ENCODE measurements at regions not wholly inside any gene's neighbourhood (a gene's known extent, or its start where the extent isn't known, plus 50 kb on each side); places are given as distances from the start of the nearest gene placed in this dataset.

DNA sequence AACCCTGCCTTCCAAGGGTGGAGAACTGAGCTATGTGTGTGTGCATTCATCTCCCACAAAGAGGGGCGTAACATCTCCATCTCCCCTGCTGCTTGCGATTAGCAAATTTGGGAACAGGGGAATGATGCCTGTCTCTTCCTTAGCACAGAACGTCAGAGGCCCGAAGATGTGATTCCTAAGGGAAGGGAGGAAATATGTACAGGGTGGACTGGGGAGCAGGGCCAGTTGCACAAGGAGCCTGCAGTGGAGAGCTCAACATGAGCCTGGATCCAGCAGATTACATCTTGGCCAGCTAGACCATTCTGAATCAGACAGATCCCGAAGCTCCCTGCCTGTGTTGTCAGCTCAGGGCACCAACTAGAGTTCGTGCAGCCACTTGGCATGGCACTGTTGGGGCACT, 118.1 kb downstream of the NGF start:
- H2AFZ ChIP-seq (ENCODE audit: control insufficient read depth, low read depth, low read length): no peak overlapping the region
- no peaks in the 10 kb centered on the region for H4K20me1 ChIP-seq (ENCODE audit: control insufficient read depth, insufficient read depth)
- BruUV-seq (replicated peaks): no TSS peak
- WGBS (ENCODE audit: insufficient coverage, insufficient replicate concordance, low lambda C conversion rate, missing lambda C conversion rate): 43% methylated on average over 6 of the region's 6 CpGs
- RAD21 ChIA-PET (ENCODE audit: unreplicated experiment): interaction anchor here (0.6 kb wide), 1 partner anchor 674 kb away, joined by 4 read pairs; no protein-coding TSS in a partner anchor
- H3K4me2 ChIP-seq (ENCODE audit: control insufficient read depth, insufficient read depth): no peak overlapping the region
- no peaks in the 10 kb centered on the region for H3K79me2 ChIP-seq (ENCODE audit: control insufficient read depth, insufficient read depth, low read length)
- POLR2A ChIA-PET: interaction anchor here (0.8 kb wide), 1 partner anchor 8 kb away, joined by 3 read pairs; no protein-coding TSS in a partner anchor
- SMC1A ChIA-PET (ENCODE audit: uncharacterized antibody, unreplicated experiment): no interaction called here
- FAIRE-seq (no peak), ATAC-seq (no peak), DNase-seq (ENCODE audit: low read depth, low spot score) (no peak)
- intact Hi-C loops (cut with micrococcal nuclease; ENCODE audit: unreplicated experiment) (no loop called here), in situ Hi-C loops (cut with MboI) (no loop called here)
- no peaks in the 10 kb centered on the region for H3K36me3 ChIP-seq (ENCODE audit: control insufficient read depth in 2 of 2, insufficient read depth in 2 of 2, low read length in 1 of 2)
- no peaks in the 10 kb centered on the region for H3K4me1 ChIP-seq (ENCODE audit: control insufficient read depth, insufficient read depth, low read length)
- no peak overlapping the region for H3K4me3 ChIP-seq
- H3K9me3 ChIP-seq (replicated peaks; ENCODE audit: control insufficient read depth, insufficient read depth, low read length): no peaks in the 10 kb centered on the region
- no peaks in the 10 kb centered on the region; a peak in 1 of 4 replicates for H3K27me3 ChIP-seq (replicated peaks in 1 of 2; ENCODE audit: control insufficient read depth in 2 of 2, insufficient read depth in 2 of 2, low read length in 1 of 2)
- CTCF ChIA-PET: no interaction called here
- no peak for TF ChIP-seq RB1 (IDR thresholded peaks at IDR 0.05; ENCODE audit: borderline replicate concordance)
- TF ChIP-seq ZSCAN29 (IDR thresholded peaks at IDR 0.05): no peak
- TF ChIP-seq PAX8 (IDR thresholded peaks at IDR 0.05): no peak
- TF ChIP-seq, protein P1, sequence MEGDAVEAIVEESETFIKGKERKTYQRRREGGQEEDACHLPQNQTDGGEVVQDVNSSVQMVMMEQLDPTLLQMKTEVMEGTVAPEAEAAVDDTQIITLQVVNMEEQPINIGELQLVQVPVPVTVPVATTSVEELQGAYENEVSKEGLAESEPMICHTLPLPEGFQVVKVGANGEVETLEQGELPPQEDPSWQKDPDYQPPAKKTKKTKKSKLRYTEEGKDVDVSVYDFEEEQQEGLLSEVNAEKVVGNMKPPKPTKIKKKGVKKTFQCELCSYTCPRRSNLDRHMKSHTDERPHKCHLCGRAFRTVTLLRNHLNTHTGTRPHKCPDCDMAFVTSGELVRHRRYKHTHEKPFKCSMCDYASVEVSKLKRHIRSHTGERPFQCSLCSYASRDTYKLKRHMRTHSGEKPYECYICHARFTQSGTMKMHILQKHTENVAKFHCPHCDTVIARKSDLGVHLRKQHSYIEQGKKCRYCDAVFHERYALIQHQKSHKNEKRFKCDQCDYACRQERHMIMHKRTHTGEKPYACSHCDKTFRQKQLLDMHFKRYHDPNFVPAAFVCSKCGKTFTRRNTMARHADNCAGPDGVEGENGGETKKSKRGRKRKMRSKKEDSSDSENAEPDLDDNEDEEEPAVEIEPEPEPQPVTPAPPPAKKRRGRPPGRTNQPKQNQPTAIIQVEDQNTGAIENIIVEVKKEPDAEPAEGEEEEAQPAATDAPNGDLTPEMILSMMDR (IDR thresholded peaks at IDR 0.05 in 2 of 3, conservative IDR thresholded peaks at IDR 0.05 in 1 of 3; ENCODE audit: control insufficient read depth in 2 of 3, extremely low read depth in 1 of 3, insufficient read depth in 1 of 3, low read depth in 3 of 3, low read length in 3 of 3): no peak
- no peak overlapping the region for H3K27ac ChIP-seq (ENCODE audit: control insufficient read depth, insufficient read depth)
- no peak overlapping the region for H3K9ac ChIP-seq (ENCODE audit: control insufficient read depth, insufficient read depth, low read length)

DNA sequence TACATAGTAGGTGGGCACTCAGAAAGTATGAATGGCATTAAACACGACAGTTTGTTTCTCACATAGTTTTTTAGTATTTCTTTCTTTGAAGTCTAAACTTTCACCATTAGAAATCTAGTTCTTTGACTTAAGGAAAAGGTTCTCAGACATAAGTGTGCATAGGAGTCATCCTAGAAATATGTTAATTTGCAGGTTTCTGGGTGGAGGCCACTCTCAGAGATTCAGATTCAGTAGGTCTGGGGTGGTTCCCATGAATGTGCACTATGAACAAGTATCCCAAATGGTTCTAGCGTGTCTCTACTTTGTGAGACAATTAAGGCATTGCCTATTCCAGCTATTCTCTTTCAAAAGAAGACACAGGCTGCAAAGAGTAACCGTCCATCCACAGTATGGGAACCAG, 119.3 kb downstream of the NGF start:
- BruUV-seq (replicated peaks): no TSS peak
- in situ Hi-C loops (cut with MboI): no loop called here
- ATAC-seq (no peak), FAIRE-seq (no peak), DNase-seq (ENCODE audit: low read depth, low spot score) (no peak)
- H3K36me3 ChIP-seq (ENCODE audit: control insufficient read depth in 2 of 2, insufficient read depth in 2 of 2, low read length in 1 of 2): no peaks in the 10 kb centered on the region
- no peaks in the 10 kb centered on the region for H3K9me3 ChIP-seq (replicated peaks; ENCODE audit: control insufficient read depth, insufficient read depth, low read length)
- 2% methylated on average over 3 of the region's 3 CpGs for WGBS (ENCODE audit: insufficient coverage, insufficient replicate concordance, low lambda C conversion rate, missing lambda C conversion rate)
- ChIA-PET RAD21 (ENCODE audit: unreplicated experiment) (no interaction called here), SMC1A (ENCODE audit: uncharacterized antibody, unreplicated experiment) (no interaction called here), CTCF (no interaction called here), POLR2A (no interaction called here)
- H3K79me2 ChIP-seq (ENCODE audit: control insufficient read depth, insufficient read depth, low read length): no peaks in the 10 kb centered on the region
- intact Hi-C loops (cut with micrococcal nuclease; ENCODE audit: unreplicated experiment): no loop called here
- no peak overlapping the region for H3K27ac ChIP-seq (ENCODE audit: control insufficient read depth, insufficient read depth)
- no peaks in the 10 kb centered on the region for H4K20me1 ChIP-seq (ENCODE audit: control insufficient read depth, insufficient read depth)
- H3K4me1 ChIP-seq (ENCODE audit: control insufficient read depth, insufficient read depth, low read length): no peaks in the 10 kb centered on the region
- H3K27me3 ChIP-seq (replicated peaks in 1 of 2; ENCODE audit: control insufficient read depth in 2 of 2, insufficient read depth in 2 of 2, low read length in 1 of 2): no peaks in the 10 kb centered on the region; a peak in 1 of 4 replicates
- TF ChIP-seq SUZ12 (IDR thresholded peaks at IDR 0.05; ENCODE audit: unreplicated experiment) (no peak), RFX5 (IDR thresholded peaks at IDR 0.05; ENCODE audit: low read depth, low read length) (no peak)
- TF ChIP-seq, protein P2, sequence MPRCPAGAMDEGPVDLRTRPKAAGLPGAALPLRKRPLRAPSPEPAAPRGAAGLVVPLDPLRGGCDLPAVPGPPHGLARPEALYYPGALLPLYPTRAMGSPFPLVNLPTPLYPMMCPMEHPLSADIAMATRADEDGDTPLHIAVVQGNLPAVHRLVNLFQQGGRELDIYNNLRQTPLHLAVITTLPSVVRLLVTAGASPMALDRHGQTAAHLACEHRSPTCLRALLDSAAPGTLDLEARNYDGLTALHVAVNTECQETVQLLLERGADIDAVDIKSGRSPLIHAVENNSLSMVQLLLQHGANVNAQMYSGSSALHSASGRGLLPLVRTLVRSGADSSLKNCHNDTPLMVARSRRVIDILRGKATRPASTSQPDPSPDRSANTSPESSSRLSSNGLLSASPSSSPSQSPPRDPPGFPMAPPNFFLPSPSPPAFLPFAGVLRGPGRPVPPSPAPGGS (IDR thresholded peaks at IDR 0.05; ENCODE audit: borderline replicate concordance, insufficient read depth, low read depth, low read length, poor library complexity, severe bottlenecking): no peak
- H3K9ac ChIP-seq (ENCODE audit: control insufficient read depth, insufficient read depth, low read length): no peak overlapping the region
- H2AFZ ChIP-seq (ENCODE audit: control insufficient read depth, low read depth, low read length): no peak overlapping the region
- H3K4me2 ChIP-seq (ENCODE audit: control insufficient read depth, insufficient read depth): no peak overlapping the region
- H3K4me3 ChIP-seq: no peak overlapping the region

Measured in GM12878 (cell line).